AG20443 (cell line): ENCODE measurements at regions not wholly inside any gene's neighbourhood (a gene's known extent, or its start where the extent isn't known, plus 50 kb on each side); places are given as distances from the start of the nearest gene placed in this dataset.

Experiments used
- DNase-seq: peaks from one replicate; pipeline ENCODE4 v3.0.0; 2012; ENCODE audit warnings: low spot score, mixed read lengths

DNA sequence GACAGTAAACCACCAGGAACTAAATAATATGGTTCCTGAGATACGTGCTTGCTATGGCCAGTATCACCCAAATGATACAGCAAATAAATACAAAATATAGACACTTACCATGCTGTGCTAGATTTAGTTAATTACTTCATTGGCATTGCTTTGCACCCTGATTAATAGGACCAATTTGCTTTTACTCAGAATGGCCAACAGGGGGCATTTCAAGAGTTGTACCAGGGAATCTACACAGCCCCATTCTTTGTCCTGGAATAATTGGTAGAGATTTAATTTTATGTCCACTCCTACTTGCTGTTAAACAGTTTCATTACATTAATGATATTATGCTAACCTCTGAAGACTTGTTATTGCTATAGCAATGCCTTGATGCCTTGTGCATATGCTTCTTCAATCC is 280.8 kb downstream of the RERGL start:
- no peak for DNase-seq

DNA sequence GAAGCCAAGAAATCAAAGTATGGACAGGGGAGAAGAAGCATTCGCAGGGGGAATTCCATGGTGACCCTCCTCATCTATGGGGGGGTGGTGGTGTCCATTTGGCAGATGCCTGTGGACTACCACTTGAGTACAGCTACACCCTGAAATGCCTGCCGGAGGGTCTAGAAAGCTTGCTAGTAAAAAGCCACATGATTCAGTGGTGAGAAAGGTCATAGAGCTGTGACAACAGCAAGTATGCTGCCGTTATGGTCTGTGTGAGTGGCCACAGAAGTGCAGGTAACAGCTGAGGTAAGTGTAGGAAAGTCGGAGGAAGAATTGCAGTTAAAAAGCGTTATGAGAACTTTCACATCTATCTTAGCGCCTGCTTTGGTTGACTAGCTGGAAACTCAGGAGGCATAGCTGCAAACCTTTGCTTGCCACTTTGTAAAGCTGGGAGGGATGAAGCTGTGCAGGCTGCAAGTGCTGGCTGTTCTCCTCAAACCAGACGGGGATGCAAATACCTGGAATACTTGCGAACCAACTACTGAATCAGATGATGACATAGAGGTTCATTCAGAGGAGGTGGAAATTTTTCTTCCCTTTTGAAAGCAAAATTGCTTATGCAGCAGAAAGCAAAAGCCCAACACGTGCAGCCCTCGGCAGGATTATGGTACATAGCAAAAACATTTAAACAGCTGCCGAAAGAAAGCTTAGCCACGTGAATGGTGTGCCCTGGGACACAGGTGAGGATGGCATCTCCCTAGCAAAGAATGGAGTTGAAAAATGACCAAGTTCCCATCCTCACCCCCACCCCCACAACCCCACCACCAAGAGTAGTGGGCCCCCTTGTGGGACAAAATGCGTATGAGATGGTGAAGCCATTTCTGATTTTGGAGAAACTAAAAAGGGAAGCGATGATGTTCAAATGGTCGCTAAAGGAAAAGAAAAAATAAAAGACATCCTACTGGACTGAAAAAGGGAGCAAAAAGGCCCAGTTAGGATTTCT is 287.0 kb downstream of the RERGL start:
- DNase-seq = no peak

GRCh38 chr12:17793854-17794253 is 296.1 kb downstream of the RERGL start:
- DNase-seq = no peak

- no peak for DNase-seq
Observed at GRCh38 chr12:17778242-17778641, 311.8 kb downstream of the RERGL start.

GRCh38 chr12:17763366-17763765 is 326.6 kb downstream of the RERGL start:
- no peak for DNase-seq

GRCh38 chr12:17759982-17760381 is 330.0 kb downstream of the RERGL start:
- DNase-seq = no peak
